ENCODE measurements at regions not wholly inside any gene's neighbourhood (a gene's known extent, or its start where the extent isn't known, plus 50 kb on each side); places are given as distances from the start of the nearest gene placed in this dataset.
"Not testable (repeated sequence)": the region's sequence is repeated elsewhere in the genome, so short reads cannot be mapped to it uniquely, and the experiment has no call there.

- DNase-seq = no peak
Observed at GRCh38 chr9:96130970-96131369, 171.0 kb downstream of the HSD17B3 start.

DNA sequence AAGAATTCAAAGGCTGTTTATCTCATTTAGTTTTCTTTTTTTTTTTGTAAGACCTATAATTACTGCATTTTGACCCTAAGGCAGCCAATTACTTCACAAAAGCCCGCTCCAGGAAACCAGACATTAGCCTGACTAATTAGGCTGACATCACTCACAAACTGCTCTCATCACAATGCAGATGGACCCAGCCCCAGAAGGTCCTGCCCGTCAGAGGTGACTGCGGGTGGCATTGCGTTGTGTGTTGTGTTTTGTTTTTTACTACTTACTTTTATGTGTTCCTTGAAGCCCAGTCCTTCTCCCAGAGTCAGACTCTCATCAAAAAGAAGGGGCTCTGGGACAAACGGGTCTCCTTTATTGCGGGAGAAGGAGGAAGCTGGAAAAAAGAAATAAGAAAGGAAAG, 172.2 kb downstream of the HSD17B3 start:
- peak; percentile 64 for DNase-seq

DNA sequence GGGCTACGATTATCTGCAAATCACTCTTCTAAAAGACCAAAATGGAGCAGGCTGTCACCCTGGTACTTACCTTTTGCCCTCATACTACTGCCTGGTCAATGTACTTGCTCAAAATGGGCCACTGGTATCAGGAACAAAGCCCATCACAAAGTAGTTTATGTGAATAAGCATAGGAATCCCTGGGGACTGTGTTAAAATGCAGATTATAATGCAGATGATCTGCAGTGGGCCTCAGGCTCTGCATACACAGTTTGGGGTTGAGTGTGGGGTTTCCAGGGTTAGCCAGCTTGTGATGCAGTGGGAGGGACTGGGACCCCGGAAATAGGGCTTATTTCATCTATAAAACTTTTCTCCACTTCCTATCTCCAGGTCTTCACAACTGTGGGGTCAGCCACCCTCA, 173.1 kb downstream of the HSD17B3 start:
- DNase-seq = no peak

DNA sequence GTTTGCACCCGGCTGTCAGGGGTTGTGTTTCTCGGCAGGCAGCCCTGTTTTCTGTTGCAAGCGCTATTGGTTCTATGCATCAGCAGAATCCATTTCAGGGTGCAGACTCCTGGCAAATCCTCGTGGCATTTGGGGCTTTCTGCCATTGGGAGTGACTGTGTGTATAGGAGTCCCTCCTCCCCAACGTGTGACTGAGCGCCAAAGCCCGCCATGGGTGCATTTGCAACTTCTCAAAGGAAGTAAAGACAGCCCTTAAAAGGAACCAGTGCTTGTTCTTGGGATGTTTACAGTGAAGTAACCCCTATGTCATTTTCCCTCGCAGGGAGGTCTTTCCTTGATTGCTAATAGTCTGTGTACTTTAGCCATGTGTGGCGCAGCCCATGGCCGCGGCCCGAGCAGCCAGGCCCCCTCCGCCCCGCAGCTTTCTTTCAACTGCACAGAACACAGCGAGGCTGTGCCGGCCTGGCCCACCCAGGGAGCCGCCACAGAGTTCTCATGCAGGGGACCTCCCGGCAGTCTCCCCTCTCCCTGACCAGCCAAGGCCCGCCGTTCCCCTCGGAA, 175.6 kb downstream of the HSD17B3 start:
- DNase-seq = no peak

DNA sequence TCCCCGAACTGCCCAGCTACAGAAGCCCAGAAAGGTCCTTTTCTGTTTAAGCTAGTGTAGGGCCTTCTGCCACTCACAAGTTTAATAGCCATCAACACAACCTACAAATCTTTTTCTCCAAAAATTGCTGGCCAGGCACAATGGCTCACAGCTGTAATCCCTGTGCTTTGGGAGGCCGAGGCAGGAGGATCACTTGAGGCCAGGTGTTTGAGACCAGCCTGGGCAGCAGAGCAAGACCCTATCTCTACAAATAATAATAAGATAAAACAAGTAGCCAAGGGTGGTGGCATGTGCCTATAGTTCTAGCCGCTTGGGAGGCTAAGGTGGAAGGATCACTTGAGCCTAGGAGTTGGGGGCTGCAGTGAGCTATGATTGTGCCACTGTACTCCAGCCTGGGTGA, 176.4 kb downstream of the HSD17B3 start:
- DNase-seq = no peak

- DNase-seq = no peak
Observed at GRCh38 chr9:96122751-96123150, 179.2 kb downstream of the HSD17B3 start.

GRCh38 chr9:96122282-96122681, 179.7 kb downstream of the HSD17B3 start:
- DNase-seq = no peak

GRCh38 chr9:96121136-96121535, 180.8 kb downstream of the HSD17B3 start:
- no peak for DNase-seq

GRCh38 chr9:96117398-96118080, 184.4 kb downstream of the HSD17B3 start:
- no peak for DNase-seq

- DNase-seq = no peak
Observed at GRCh38 chr9:96116275-96117064, 185.5 kb downstream of the HSD17B3 start.

GRCh38 chr9:96115836-96116235, 186.1 kb downstream of the HSD17B3 start:
- DNase-seq = no peak

DNA sequence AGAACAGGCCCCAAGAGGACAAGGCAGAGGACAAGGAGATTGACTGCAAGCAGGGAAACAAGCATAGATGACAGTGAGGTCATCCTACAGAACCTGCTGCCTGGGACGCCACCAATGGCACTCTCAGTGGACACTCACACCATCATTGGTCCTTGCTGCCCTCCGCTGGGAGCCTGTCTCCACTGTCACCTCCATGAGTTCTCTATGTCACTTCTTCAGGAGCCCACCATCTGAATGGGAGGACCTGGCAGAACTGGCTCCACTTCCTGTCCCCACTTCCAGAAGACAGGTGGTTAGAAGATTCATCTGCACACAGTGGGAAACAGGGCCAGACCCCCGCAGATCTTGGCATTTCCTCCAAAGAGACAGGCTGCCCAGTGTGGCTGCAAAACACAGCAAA, 188.9 kb downstream of the HSD17B3 start:
- no peak for DNase-seq

- DNase-seq = no peak
Observed at GRCh38 chr9:96109680-96110351, 192.2 kb downstream of the HSD17B3 start.

DNA sequence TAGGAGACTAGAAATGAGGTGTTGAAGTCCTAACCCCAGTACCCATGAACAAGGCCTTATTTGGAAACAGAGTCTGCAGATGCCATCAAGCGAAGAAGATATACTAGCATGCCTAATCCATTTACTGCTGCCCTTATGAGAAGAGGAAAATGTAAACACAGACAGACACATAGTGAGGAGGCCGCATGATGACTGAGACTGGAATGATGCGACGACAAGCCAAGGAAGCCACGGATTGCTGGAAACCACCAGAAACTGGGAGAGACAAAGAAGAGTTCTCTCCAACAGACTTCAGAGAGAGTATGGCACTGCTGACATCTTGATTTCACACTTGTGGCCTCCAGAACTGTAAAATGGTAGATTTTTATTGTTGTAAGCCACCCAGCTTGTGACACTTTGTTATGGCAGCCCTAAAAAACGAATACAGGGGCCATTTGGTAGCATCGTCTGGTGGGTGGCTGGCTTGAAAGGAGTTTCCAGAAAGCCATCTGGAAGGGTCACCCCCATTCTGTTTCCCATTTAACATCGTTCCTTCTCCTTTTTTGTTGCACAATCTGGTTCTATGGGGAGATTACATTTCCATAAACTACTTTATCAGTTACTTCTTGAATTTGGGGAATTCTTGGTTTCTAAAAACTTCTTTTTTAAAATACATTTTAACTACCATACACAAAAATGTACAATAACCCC, 193.1 kb downstream of the HSD17B3 start:
- no peak for DNase-seq

- DNase-seq = no peak
Observed at GRCh38 chr9:96107436-96107835, 194.5 kb downstream of the HSD17B3 start.

- DNase-seq = no peak
Observed at GRCh38 chr9:96100385-96101300, 201.3 kb downstream of the HSD17B3 start.

- not testable (repeated sequence) for DNase-seq
Observed at GRCh38 chr9:96090630-96091029, 211.3 kb downstream of the HSD17B3 start.

DNA sequence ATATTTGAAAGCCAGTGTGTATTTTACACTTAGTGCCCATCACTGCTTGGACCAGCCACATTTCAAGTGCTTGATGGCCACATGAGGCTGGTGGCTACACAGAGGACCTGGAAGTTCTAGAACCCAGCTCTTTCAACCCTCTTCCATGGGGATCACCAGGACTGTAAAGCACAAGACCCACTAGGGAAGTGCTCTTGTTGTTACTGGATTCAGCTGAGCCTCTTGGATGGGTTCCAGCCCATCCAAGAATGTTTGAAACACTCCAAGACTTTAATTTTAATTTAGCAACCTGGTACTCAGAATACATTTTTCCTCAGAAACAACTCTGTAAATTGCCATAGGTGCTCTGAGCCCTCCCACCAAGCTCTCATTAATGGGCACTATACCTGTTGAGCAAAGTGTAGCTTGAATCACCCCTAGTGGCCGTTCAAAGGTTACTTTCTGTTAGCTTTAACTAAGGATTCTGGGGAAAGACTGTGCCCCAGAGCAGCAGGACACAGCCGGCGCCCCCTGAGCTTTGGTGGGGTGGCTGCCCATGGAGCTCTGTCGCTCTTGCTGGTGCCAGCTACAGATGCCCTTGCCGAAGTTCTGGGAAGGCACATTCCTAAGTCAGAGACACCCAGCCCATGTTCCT, 212.4 kb downstream of the HSD17B3 start:
- no peak for DNase-seq

DNA sequence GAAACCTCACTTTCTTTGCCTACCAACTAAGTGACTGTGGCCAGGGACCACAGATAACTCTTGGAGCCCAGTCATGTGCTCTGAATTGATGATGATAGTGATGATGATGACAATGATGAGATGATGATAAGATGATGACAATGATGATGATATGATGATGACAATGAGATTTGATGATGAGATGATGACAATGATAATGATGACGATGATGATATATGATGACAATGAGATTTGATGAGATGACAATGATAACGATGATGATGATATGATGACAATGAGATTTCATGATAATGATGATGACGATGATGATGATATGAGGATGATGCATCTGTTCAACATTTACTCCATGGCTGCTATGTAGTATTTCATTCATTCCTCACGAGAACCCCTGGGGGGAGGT, 213.0 kb downstream of the ERCC6L2 start:
- DNase-seq = no peak

GRCh38 chr9:96087669-96088299, 212.3 kb downstream of the ERCC6L2 start:
- peak; percentile 5 for DNase-seq

Measured in NCI-H774 (cell line).